ENCODE measurements at regions not wholly inside any gene's neighbourhood (a gene's known extent, or its start where the extent isn't known, plus 50 kb on each side); places are given as distances from the start of the nearest gene placed in this dataset.
"Not testable (repeated sequence)": the region's sequence is repeated elsewhere in the genome, so short reads cannot be mapped to it uniquely, and the experiment has no call there.

- TF ChIP-seq POLR2A (IDR thresholded peaks at IDR 0.05; ENCODE audit: low read depth, low read length); TAF1 (IDR thresholded peaks at IDR 0.05; ENCODE audit: borderline replicate concordance, low read depth, low read length): not testable (repeated sequence)
Measured at GRCh38 chr3:27599741-27600140, 115.6 kb upstream of the SLC4A7 start.

Measured in GM12892 (cell line).